ENCODE measurements at regions not wholly inside any gene's neighbourhood (a gene's known extent, or its start where the extent isn't known, plus 50 kb on each side); places are given as distances from the start of the nearest gene placed in this dataset.
"Not testable (repeated sequence)": the region's sequence is repeated elsewhere in the genome, so short reads cannot be mapped to it uniquely, and the experiment has no call there.

DNA sequence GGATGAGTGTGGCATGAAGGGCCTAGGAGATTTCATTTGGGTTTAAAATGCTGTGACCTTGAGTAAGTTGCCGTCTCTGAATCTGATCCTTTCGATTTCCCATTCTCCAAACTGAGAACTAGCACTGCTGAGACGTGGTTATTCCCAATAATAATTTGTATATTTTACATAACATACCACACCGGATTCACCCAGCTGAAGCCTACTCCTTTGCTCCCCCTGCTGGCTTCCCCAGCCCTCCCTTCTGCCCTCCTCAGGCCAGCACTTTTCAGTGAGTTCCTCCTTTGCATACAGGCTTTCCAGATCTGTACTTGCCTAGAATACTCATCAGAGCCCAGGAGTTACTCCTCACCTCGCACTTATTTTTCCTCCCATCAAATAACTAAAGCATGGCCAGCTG lies 255.1 kb downstream of the OR4F29 start:
- DNase-seq (ENCODE audit: low spot score), result not testable (repeated sequence)

DNA sequence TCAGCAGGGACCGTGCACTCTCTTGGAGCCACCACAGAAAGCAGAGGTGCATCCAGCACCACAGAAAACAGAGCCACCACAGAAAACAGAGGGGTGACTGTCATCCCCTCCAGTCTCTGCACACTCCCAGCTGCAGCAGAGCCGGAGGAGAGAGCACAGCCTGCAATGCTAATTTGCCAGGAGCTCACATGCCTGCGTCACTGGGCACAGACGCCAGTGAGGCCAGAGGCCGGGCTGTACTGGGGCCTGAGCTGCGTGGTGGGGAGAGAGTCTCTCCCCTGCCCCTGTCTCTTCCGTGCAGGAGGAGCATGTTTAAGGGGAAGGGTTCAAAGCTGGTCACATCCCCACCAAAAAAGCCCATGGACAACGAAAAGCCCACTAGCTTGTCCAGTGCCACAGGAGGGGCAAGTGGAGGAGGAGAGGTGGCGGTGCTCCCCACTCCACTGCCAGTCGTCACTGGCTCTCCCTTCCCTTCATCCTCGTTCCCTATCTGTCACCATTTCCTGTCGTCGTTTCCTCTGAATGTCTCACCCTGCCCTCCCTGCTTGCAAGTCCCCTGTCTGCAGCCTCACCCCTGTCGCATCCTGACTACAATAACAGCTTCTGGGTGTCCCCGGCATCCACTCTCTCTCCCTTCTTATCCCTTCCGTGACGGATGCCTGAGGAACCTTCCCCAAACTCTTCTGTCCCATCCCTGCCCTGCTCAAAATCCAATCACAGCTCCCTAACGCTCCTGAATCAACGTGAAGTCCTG lies 260.0 kb downstream of the OR4F29 start:
- DNase-seq (ENCODE audit: low spot score), result peak; percentile 11

DNA sequence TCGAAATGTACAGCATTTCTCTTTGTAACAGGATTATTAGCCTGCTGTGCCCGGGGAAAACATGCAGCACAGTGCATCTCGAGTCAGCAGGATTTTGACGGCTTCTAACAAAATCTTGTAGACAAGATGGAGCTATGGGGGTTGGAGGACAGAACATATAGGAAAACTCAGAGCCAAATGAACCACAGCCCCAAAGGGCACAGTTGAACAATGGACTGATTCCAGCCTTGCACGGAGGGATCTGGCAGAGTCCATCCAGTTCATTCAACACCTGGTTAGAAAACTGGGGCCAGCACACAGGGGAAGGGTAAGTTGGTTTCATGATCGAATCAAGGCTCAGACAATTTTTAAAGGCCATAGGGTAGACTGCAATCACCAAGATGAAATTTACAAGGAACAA lies 260.8 kb downstream of the OR4F29 start:
- DNase-seq (ENCODE audit: low spot score), result not testable (repeated sequence)

DNA sequence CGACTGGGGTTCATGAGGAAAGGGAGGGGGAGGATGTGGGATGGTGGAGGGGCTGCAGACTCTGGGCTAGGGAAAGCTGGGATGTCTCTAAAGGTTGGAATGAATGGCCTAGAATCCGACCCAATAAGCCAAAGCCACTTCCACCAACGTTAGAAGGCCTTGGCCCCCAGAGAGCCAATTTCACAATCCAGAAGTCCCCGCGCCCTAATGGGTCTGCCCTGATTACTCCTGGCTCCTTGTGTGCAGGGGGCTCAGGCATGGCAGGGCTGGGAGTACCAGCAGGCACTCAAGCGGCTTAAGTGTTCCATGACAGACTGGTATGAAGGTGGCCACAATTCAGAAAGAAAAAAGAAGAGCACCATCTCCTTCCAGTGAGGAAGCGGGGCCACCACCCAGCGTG lies 261.6 kb downstream of the OR4F29 start:
- not testable (repeated sequence) for DNase-seq (ENCODE audit: low spot score)

DNA sequence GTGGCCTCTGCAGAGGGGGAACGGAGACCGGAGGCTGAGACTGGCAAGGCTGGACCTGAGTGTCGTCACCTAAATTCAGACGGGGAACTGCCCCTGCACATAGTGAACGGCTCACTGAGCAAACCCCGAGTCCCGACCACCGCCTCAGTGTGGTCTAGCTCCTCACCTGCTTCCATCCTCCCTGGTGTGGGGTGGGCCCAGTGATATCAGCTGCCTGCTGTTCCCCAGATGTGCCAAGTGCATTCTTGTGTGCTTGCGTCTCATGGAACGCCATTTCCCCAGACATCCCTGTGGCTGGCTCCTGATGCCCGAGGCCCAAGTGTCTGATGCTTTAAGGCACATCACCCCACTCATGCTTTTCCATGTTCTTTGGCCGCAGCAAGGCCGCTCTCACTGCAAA lies 262.2 kb downstream of the OR4F29 start:
- not testable (repeated sequence) for DNase-seq (ENCODE audit: low spot score)

DNA sequence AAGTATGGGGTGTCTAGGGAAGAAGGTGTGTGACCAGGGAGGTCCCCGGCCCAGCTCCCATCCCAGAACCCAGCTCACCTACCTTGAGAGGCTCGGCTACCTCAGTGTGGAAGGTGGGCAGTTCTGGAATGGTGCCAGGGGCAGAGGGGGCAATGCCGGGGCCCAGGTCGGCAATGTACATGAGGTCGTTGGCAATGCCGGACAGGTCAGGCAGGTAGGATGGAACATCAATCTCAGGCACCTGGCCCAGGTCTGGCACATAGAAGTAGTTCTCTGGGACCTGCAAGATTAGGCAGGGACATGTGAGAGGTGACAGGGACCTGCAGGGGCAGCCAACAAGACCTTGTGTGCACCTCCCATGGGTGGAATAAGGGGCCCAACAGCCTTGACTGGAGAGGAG lies 264.2 kb downstream of the OR4F29 start:
- not testable (repeated sequence) for DNase-seq (ENCODE audit: low spot score)

DNA sequence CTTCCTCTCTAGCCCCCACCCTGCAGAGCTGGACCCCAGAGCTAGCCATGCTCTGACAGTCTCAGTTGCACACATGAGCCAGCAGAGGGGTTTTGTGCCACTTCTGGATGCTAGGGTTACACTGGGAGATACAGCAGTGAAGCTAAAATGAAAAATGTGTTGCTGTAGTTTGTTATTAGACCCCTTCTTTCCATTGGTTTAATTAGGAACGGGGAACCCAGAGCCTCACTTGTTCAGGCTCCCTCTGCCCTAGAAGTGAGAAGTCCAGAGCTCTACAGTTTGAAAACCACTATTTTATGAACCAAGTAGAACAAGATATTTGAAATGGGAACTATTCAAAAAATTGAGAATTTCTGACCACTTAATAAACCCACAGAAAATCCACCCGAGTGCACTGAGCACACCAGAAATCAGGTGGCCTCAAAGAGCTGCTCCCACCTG lies 264.8 kb downstream of the OR4F29 start:
- DNase-seq (ENCODE audit: low spot score), result not testable (repeated sequence)

DNA sequence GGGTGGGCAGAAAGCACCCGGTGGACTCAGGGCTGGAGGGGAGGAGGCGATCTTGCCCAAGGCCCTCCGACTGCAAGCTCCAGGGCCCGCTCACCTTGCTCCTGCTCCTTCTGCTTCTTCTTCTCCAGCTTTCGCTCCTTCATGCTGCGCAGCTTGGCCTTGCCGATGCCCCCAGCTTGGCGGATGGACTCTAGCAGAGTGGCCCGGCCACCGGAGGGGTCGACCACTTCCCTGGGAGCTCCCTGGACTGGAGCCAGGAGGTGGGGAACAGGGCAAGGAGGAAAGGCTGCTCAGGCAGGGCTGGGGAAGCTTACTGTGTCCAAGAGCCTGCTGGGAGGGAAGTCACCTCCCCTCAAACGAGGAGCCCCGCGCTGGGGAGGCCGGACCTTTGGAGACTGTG lies 265.3 kb downstream of the OR4F29 start:
- not testable (repeated sequence) for DNase-seq (ENCODE audit: low spot score)

DNA sequence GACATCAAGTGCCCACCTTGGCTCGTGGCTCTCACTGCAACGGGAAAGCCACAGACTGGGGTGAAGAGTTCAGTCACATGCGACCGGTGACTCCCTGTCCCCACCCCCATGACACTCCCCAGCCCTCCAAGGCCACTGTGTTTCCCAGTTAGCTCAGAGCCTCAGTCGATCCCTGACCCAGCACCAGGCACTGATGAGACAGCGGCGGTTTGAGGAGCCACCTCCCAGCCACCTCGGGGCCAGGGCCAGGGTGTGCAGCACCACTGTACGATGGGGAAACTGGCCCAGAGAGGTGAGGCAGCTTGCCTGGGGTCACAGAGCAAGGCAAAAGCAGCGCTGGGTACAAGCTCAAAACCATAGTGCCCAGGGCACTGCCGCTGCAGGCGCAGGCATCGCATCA lies 266.0 kb downstream of the OR4F29 start:
- not testable (repeated sequence) for DNase-seq (ENCODE audit: low spot score)

DNA sequence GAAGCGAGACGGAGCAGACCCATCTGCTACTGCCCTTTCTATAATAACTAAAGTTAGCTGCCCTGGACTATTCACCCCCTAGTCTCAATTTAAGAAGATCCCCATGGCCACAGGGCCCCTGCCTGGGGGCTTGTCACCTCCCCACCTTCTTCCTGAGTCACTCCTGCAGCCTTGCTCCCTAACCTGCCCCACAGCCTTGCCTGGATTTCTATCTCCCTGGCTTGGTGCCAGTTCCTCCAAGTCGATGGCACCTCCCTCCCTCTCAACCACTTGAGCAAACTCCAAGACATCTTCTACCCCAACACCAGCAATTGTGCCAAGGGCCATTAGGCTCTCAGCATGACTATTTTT lies 267.2 kb downstream of the OR4F29 start:
- DNase-seq (ENCODE audit: low spot score), result not testable (repeated sequence)

DNA sequence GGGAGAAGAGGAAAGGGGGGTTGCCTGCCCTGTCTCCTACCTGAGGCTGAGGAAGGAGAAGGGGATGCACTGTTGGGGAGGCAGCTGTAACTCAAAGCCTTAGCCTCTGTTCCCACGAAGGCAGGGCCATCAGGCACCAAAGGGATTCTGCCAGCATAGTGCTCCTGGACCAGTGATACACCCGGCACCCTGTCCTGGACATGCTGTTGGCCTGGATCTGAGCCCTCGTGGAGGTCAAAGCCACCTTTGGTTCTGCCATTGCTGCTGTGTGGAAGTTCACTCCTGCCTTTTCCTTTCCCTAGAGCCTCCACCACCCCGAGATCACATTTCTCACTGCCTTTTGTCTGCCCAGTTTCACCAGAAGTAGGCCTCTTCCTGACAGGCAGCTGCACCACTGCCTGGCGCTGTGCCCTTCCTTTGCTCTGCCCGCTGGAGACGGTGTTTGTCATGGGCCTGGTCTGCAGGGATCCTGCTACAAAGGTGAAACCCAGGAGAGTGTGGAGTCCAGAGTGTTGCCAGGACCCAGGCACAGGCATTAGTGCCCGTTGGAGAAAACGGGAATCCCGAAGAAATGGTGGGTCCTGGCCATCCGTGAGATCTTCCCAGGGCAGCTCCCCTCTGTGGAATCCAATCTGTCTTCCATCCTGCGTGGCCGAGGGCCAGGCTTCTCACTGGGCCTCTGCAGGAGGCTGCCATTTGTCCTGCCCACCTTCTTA lies 267.7 kb downstream of the OR4F29 start:
- DNase-seq (ENCODE audit: low spot score), result not testable (repeated sequence)

DNA sequence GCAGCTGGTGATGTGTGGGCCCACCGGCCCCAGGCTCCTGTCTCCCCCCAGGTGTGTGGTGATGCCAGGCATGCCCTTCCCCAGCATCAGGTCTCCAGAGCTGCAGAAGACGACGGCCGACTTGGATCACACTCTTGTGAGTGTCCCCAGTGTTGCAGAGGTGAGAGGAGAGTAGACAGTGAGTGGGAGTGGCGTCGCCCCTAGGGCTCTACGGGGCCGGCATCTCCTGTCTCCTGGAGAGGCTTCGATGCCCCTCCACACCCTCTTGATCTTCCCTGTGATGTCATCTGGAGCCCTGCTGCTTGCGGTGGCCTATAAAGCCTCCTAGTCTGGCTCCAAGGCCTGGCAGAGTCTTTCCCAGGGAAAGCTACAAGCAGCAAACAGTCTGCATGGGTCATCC lies 268.4 kb downstream of the OR4F29 start:
- DNase-seq (ENCODE audit: low spot score), result not testable (repeated sequence)

DNA sequence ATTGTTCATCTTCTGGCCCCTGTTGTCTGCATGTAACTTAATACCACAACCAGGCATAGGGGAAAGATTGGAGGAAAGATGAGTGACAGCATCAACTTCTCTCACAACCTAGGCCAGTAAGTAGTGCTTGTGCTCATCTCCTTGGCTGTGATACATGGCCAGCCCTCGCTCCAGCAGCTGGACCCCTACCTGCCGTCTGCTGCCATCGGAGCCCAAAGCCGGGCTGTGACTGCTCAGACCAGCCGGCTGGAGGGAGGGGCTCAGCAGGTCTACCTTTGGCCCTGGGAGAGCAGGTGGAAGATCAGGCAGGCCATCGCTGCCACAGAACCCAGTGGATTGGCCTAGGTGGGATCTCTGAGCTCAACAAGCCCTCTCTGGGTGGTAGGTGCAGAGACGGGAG lies 268.8 kb downstream of the OR4F29 start:
- not testable (repeated sequence) for DNase-seq (ENCODE audit: low spot score)

DNA sequence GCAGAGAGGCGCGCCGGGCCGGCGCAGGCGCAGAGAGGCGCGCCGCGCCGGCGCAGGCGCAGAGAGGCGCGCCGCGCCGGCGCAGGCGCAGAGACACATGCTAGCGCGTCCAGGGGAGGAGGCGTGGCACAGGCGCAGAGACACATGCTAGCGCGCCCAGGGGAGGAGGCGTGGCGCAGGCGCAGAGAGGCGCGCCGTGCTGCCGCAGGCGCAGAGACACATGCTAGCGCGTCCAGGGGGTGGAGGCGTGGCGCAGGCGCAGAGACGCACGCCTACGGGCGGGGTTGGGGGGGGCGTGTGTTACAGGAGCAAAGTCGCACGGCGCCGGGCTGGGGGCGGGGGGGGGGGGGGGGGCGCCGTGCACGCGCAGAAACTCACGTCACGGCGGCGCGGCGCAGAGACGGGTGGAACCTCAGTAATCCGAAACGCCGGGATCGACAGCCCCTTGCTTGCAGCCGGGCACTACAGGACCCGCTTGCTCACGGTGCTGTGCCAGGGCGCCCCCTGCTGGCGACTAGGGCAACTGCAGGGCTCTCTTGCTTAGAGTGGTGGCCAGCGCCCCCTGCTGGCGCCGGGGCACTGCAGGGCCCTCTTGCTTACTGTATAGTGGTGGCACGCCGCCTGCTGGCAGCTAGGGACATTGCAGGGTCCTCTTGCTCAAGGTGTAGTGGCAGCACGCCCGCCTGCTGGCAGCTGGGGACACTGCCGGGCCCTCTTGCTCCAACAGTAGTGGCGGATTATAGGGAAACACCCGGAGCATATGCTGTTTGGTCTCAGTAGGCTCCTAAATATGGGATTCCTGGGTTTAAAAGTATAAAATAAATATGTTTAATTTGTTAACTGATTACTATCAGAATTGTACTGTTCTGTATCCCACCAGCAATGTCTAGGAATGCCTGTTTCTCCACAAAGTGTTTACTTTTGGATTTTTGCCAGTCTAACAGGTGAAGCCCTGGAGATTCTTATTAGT lies 269.9 kb downstream of the OR4F29 start:
- DNase-seq (ENCODE audit: low spot score), result not testable (repeated sequence)

DNA sequence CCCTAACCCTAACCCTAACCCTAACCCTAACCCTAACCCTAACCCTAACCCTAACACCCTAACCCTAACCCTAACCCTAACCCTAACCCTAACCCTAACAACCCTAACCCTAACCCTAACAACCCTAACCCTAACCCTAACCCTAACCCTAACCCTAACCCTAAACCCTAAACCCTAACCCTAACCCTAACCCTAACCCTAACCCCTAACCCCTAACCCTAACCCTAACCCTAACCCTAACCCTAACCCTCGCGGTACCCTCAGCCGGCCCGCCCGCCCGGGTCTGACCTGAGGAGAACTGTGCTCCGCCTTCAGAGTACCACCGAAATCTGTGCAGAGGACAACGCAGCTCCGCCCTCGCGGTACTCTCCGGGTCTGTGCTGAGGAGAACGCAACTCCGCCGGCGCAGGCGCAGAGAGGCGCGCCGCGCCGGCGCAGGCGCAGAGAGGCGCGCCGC lies 270.7 kb downstream of the OR4F29 start:
- DNase-seq (ENCODE audit: low spot score), result not testable (repeated sequence)

DNA sequence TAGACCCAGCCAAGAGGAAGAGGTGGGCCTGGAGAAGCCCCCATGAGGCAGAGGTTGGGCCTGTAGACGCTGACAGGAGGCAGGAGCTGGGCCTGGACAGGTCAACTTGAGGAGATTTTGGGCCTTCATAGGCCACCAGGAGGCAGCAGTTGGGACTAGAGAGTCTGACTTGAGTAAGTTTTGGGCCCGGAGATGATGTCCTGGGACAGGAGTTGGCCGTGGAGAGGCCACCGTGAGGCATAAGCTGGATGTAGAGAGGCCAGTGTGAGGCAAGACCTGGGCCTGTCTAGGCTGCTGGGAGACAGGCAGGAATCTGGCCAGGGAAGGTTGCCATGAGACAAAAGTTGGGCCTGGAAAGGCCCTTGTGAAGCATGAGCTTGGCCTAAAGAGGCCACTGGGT lies 312.6 kb downstream of the OR4F29 start:
- DNase-seq (ENCODE audit: low spot score), result not testable (repeated sequence)

DNA sequence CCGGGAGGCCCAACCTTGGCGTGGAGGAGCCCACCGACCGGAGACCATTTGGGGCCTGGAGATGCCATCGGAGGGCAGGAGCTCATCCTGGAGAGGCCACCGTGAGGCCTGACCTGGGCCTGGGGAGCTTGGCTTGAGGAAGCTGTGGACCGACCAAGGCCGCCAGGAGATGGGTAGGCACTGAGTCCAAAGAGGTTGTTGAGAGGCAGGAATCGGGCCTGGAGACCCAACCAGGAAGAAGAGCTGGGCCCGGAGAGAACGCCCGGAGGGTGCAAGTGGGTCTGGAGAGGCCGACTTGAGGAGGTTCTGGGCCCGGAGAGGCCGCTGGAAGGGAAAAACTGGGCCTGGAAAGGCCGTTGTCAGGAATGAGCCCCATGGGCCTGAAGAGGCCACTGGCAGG lies 313.8 kb downstream of the OR4F29 start:
- not testable (repeated sequence) for DNase-seq (ENCODE audit: low spot score)

DNA sequence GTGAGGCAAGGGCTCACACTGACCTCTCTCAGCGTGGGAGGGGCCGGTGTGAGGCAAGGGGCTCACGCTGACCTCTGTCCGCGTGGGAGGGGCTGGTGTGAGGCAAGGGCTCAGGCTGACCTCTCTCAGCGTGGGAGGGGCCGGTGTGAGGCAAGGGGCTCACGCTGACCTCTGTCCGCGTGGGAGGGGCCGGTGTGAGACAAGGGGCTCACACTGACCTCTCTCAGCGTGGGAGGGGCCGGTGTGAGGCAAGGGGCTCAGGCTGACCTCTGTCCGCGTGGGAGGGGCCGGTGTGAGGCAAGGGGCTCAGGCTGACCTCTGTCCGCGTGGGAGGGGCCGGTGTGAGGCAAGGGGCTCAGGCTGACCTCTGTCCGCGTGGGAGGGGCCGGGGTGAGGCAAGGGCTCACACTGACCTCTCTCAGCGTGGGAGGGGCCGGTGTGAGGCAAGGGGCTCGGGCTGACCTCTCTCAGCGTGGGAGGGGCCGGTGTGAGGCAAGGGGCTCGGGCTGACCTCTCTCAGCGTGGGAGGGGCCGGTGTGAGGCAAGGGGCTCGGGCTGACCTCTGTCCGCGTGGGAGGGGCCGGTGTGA lies 315.0 kb downstream of the OR4F29 start:
- DNase-seq (ENCODE audit: low spot score), result not testable (repeated sequence)

DNA sequence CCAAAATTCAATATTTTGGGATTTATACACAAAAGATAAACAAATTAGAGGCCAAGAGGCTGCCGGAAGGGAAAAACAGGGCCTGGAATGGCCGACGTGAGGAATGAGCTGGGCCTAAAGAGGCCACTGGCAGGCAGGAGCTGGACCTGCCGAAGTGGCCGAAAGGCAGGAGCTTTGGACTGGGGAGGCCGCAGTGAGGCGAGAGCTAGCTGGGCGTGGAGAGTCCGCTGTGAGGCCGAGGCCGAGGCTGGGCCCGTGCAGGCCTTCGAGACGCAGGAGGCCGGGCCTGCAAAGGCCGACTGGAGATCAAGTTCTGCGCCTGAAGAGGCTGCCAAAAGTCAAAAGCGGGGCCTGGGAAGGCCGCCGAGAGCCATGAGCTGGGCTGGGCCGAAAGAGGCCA lies 316.5 kb downstream of the OR4F29 start:
- not testable (repeated sequence) for DNase-seq (ENCODE audit: low spot score)

DNA sequence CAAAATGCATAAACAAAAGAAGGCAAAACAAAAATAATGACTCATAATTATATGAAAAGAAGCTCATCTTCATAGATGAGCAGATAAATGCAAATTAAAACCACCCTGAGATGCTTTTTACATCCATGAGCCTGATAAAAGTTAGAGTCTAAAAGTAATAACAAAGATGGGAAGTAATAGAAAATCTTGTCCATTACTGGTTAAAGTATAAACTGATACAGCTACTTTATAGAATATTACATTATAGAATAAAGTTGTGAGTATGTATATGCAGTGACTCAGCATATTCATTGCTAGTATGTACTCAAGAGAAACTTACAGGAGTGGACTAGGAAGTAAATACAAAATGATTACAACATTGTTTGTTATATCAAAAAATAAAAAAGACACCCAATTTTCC lies 333.0 kb downstream of the OR4F29 start:
- DNase-seq (ENCODE audit: low spot score), result not testable (repeated sequence)

DNA sequence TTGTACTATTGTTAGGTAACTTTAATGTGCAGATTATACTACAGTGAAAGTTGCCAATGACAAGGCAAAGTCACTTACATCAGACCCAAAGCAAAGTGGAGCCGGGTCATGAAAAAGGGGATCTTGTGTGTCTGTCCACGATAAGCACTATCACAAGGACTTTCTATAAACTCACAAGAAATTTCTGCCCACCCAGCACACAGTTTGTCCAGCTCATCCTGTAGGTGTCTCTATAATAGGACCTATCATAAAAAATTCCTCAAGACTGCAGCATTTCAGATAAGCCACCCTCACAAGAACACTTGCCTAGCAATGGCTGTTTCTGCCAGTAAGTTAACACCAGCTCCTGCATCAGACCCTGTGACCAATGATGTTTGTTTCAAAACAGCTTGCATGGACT lies 335.9 kb downstream of the OR4F29 start:
- DNase-seq (ENCODE audit: low spot score), result not testable (repeated sequence)

DNA sequence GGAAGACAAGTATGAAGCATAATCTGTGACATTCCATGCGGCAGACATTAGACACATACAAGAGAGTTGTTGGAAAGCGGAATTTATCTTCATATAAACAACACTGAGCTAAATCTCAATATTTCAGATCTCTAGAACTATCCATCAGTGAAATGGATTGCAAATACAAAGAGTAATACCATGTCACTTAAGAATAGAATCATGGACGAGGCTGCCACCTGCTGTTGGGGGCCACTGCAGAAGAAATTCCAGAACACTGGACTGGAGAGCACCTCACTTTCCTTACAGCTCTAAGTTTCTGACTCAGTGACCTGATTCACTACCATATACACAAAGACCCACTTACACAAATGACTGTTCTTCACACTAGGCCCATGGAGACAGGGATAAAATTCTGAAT lies 346.7 kb downstream of the OR4F29 start:
- not testable (repeated sequence) for DNase-seq (ENCODE audit: low spot score)
